GM23248 (cell line): ENCODE measurements at regions not wholly inside any gene's neighbourhood (a gene's known extent, or its start where the extent isn't known, plus 50 kb on each side); places are given as distances from the start of the nearest gene placed in this dataset.

Source experiments
- EZH2 ChIP-seq: fragments of 200-600 bp; sonication (generic); IDR thresholded peaks from 2 replicates; pipeline ENCODE4 v1.6.1; 2018; ENCODE audit warnings: antibody characterized with exemption, mild to moderate bottlenecking; ENCODE audit not compliant: insufficient read depth, poor library complexity, severe bottlenecking
- EZH2phosphoT487 ChIP-seq: fragments of 200-600 bp; sonication (generic); IDR thresholded peaks from 2 replicates; pipeline ENCODE4 v1.6.1; 2018; ENCODE audit warnings: antibody characterized with exemption, moderate library complexity, mild to moderate bottlenecking, low read depth; ENCODE audit not compliant: insufficient read depth

GRCh38 chr14:34372786-34373185, 89.3 kb downstream of the SPTSSA start:
- TF ChIP-seq EZH2 (no peak), EZH2phosphoT487 (no peak)
